Fibroblast of villous mesenchyme (primary cell): ENCODE measurements at regions not wholly inside any gene's neighbourhood (a gene's known extent, or its start where the extent isn't known, plus 50 kb on each side); places are given as distances from the start of the nearest gene placed in this dataset.

Source experiments
- DNase-seq: peaks from one replicate; pipeline ENCODE4 v3.0.0-alpha.2; 2010; ENCODE audit warnings: low read depth
- H3K4me3 ChIP-seq: 2 replicates; pipeline ENCODE4 v1.5.1; 2011; ENCODE audit warnings: low read depth, mild to moderate bottlenecking, low read length
- TF ChIP-seq, protein P1 (sequence below): IDR thresholded peaks from 2 replicates; pipeline ENCODE4 v1.5.1; 2012; ENCODE audit warnings: low read depth, mild to moderate bottlenecking, low read length; ENCODE audit not compliant: insufficient read depth

DNA sequence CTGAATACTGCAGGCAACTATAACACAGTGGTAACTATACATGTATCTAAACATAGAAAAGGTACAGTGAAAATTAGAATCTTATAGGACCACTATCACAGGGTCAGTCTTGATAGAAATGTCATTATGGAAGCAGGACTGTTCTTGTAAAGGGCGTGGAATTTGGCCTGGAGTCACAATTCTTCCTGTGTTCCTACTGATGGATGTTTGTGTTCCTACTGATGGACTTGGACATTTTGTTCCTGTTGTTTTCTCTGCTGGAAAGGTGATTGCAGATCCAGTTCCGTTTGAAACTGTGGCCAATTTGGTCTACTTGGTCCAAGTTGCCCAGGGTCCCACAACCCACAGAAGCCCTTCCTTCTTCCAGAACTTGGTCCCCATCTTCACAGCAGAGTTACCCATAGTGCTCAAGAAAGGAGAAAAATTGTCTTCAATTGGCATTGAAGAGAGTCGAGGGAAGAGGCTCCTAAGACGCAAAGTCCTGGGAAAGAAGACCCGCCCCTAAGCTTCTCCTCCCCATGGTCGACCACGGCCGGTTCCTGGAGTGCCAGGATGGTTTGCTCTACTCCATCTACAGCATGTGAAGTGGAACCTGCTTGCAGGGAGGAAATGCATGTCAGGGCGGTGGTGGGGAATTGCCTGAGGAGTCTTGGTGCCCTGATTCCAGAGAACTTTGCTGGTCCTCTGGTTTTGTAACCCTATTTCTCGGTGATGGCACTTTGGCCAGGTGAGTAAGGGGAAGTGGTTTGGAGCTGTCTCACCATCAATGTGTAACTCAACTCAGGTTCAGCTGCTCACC is 102.8 kb upstream of the RAB12 start:
- H3K4me3 ChIP-seq: no peak overlapping the region

DNA sequence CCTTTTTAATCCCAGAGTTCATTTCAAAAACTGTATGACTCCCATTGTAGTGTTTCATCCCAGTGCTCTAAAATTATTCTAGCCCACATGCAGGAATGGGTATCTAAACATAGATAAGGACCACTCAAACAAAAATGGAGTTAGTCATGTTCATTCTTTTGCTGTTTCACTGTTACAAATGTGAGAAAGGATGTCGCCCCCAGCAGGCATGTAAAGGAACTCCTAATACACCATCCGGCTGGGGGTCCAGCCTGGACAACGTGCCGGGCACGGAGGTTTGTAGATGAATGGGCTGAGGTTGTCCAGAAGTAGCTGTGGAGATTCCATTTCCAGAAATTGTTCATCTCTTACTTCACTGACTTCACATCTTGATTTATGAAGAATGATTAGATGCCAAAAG is 101.9 kb upstream of the RAB12 start:
- no peak overlapping the region for H3K4me3 ChIP-seq
- peak; percentile 10 for DNase-seq
- TF ChIP-seq, protein P1, sequence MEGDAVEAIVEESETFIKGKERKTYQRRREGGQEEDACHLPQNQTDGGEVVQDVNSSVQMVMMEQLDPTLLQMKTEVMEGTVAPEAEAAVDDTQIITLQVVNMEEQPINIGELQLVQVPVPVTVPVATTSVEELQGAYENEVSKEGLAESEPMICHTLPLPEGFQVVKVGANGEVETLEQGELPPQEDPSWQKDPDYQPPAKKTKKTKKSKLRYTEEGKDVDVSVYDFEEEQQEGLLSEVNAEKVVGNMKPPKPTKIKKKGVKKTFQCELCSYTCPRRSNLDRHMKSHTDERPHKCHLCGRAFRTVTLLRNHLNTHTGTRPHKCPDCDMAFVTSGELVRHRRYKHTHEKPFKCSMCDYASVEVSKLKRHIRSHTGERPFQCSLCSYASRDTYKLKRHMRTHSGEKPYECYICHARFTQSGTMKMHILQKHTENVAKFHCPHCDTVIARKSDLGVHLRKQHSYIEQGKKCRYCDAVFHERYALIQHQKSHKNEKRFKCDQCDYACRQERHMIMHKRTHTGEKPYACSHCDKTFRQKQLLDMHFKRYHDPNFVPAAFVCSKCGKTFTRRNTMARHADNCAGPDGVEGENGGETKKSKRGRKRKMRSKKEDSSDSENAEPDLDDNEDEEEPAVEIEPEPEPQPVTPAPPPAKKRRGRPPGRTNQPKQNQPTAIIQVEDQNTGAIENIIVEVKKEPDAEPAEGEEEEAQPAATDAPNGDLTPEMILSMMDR: peak; percentile 51

More for the DNA sequence above, 102.8 kb upstream of the RAB12 start:
- TF ChIP-seq, protein P1: no peak
- DNase-seq: no peak

GRCh38 chr18:8507915-8508705 is 101.1 kb upstream of the RAB12 start:
- DNase-seq: no peak
- no peak overlapping the region for H3K4me3 ChIP-seq
- TF ChIP-seq, protein P1: no peak

DNA sequence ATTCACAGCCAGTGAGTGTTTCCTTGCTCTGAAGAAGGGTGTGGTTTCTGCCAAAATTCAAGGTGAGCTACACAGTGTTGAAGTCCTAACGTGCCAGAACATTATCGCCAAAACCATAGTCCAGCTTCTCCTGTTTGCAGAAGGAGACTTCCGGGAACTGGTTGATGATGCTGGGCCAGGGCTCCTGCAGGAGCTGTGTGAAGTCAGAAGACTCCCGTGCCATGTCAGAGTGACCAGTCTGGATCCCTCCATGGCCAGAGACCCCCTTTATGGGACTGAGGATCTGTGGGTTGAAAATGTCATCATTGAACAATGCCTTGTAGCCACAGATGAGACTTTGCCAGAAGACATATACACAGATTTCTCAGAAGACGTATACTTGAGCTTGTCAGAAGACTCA is 96.0 kb upstream of the RAB12 start:
- TF ChIP-seq, protein P1: no peak
- DNase-seq: no peak
- H3K4me3 ChIP-seq: no peak overlapping the region

- no peak for DNase-seq
- no peak overlapping the region for H3K4me3 ChIP-seq
- TF ChIP-seq, protein P1: no peak
Measured at GRCh38 chr18:8514409-8514808, 94.8 kb upstream of the RAB12 start.

DNA sequence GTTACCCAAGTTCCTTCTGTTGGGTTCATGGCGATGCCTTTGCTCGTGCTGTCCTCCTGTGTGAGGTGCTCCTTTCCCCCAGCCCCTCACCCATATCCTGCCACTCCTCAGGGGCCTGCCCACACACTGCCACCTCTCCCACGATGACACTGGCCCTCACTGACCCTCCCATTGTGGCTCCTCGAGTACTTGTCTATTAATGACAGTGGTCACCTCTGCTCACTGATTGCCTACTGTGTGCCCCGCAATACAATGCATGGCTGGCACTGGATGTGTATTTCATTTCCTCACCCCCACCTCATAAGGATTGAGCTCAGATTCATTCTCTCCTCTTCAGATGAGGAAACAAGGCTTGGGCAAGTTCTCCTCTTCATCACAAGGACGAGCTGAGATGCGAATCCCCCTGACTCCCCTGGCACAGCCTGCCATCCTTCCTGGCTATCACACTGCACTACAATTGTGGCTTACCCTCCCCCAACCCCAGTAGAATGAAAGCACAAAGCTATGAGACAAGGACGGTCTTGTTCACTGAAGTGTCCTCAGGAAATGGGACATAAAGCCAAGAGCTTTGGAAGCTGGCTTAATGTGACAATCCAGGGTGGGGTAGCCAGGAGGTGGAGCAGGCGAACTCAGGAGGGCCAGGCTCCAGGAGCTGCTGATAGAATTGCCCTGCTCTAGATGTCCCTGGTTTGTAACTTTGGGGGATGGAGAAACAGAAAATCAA is 93.9 kb upstream of the RAB12 start:
- H3K4me3 ChIP-seq: no peak overlapping the region
- DNase-seq: no peak
- TF ChIP-seq, protein P1: no peak
